ENCODE measurements at regions not wholly inside any gene's neighbourhood (a gene's known extent, or its start where the extent isn't known, plus 50 kb on each side); places are given as distances from the start of the nearest gene placed in this dataset.

GRCh38 chr2:120905824-120906571, 170.3 kb downstream of the GLI2 start:
- H3K4me1 ChIP-seq (ENCODE audit: low read depth), result peaks cover 12% of the 10 kb centered on the region
- no peaks in the 10 kb centered on the region for H3K9me3 ChIP-seq (ENCODE audit: low read depth)
- TF ChIP-seq CTCF (IDR thresholded peaks at IDR 0.05; ENCODE audit: low read depth, low read length), result no peak
- no peaks in the 10 kb centered on the region for H3K27me3 ChIP-seq
- H3K4me3 ChIP-seq, result no peak overlapping the region
- H3K36me3 ChIP-seq, result no peaks in the 10 kb centered on the region
- no peak overlapping the region for H3K27ac ChIP-seq
- DNase-seq (ENCODE audit: low read depth in 1 of 2, low spot score in 1 of 2), result no peak

- Histone ChIP-seq H3K27me3 (no peaks in the 10 kb centered on the region), H3K36me3 (no peaks in the 10 kb centered on the region), H3K4me3 (no peak overlapping the region), H3K9me3 (ENCODE audit: low read depth) (no peaks in the 10 kb centered on the region), H3K4me1 (ENCODE audit: low read depth) (peaks cover 12% of the 10 kb centered on the region), H3K27ac (no peak overlapping the region)
- no peak for DNase-seq (ENCODE audit: low read depth in 1 of 2, low spot score in 1 of 2)
- TF ChIP-seq CTCF (IDR thresholded peaks at IDR 0.05; ENCODE audit: low read depth, low read length), result no peak
Measured at GRCh38 chr2:120906914-120907313, 171.2 kb downstream of the GLI2 start.

- Histone ChIP-seq H3K27me3 (no peaks in the 10 kb centered on the region), H3K4me3 (no peak overlapping the region), H3K9me3 (ENCODE audit: low read depth) (no peaks in the 10 kb centered on the region), H3K36me3 (no peaks in the 10 kb centered on the region), H3K4me1 (ENCODE audit: low read depth) (peaks cover 19% of the 10 kb centered on the region), H3K27ac (no peak overlapping the region)
- DNase-seq (ENCODE audit: low read depth in 1 of 2, low spot score in 1 of 2), result no peak
- peak; percentile 24 for TF ChIP-seq CTCF (IDR thresholded peaks at IDR 0.05; ENCODE audit: low read depth, low read length)
Measured at GRCh38 chr2:120907822-120908221, 172.2 kb downstream of the GLI2 start.

GRCh38 chr2:120908314-120908975, 172.8 kb downstream of the GLI2 start:
- no peaks in the 10 kb centered on the region for H3K9me3 ChIP-seq (ENCODE audit: low read depth)
- no peak overlapping the region for H3K4me3 ChIP-seq
- TF ChIP-seq CTCF (IDR thresholded peaks at IDR 0.05; ENCODE audit: low read depth, low read length), result no peak
- H3K4me1 ChIP-seq (ENCODE audit: low read depth), result peaks cover 20% of the 10 kb centered on the region
- no peak for DNase-seq (ENCODE audit: low read depth in 1 of 2, low spot score in 1 of 2)
- H3K27ac ChIP-seq, result no peak overlapping the region
- no peaks in the 10 kb centered on the region for H3K36me3 ChIP-seq
- H3K27me3 ChIP-seq, result no peaks in the 10 kb centered on the region

GRCh38 chr2:120909102-120909501, 173.4 kb downstream of the GLI2 start:
- no peak overlapping the region for H3K27ac ChIP-seq
- no peak for TF ChIP-seq CTCF (IDR thresholded peaks at IDR 0.05; ENCODE audit: low read depth, low read length)
- DNase-seq (ENCODE audit: low read depth in 1 of 2, low spot score in 1 of 2), result no peak
- no peaks in the 10 kb centered on the region for H3K9me3 ChIP-seq (ENCODE audit: low read depth)
- no peak overlapping the region for H3K4me3 ChIP-seq
- peaks cover 25% of the 10 kb centered on the region for H3K4me1 ChIP-seq (ENCODE audit: low read depth)
- no peaks in the 10 kb centered on the region for H3K27me3 ChIP-seq
- no peaks in the 10 kb centered on the region for H3K36me3 ChIP-seq

Data from cardiac muscle cell (in vitro differentiated cells and primary cell).